Suppressor macrophage treated with lipopolysaccharide for 4 hours (primary cell): ENCODE measurements at regions not wholly inside any gene's neighbourhood (a gene's known extent, or its start where the extent isn't known, plus 50 kb on each side); places are given as distances from the start of the nearest gene placed in this dataset.

Source experiments
- DNase-seq: peaks from one replicate; pipeline ENCODE4 v3.0.0-alpha.2; 2020

DNA sequence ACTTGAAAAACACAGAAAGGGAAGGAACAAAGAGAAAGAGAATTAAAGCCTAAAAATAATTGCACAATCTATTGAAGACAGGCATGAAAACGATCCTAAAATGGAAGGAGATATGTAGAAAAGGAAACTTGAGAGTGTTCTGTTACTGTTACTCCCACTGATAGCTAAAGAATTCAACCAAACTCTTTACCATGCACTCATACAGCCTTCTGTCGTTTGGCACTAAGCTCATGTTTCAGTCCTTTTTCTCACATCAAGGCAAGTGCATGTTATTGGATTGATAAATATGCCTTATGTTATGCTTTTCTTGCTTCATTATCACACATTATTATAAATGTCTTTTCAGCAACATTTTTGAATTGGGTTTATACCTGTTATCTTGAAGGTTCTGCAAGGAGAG, 696.5 kb downstream of the EFNA5 start:
- DNase-seq, result no peak

DNA sequence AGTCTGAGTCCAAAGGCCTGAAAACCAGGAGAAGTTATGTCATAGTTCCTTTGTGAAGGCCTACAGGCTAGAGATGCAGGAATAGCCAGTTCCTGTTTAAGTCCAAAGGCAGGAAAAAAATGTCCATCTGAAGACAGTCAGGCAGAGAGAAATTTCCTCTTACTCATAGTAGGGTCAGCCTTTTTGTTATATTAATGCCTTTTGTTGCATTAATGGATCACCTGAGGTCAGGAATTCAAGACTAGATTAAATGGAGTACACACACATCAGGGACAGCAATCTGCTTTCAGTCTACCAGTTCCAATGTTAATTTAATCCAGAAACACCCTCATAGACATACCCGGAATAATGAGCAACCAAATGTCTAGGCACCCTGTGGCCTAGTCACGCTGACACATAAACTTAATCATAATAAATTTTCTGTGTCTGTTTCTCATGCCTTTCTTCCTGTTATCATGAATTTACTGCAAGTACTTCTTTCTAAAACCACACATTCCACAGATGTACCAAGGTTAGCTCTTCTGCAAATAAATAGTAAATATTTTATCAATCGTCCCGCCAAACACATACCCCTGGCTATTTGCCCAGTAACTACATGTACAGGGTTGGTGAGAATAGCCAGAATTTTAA, 703.9 kb downstream of the EFNA5 start:
- DNase-seq, result no peak

GRCh38 chr5:106964132-106964531, 706.6 kb downstream of the EFNA5 start:
- DNase-seq, result no peak

- DNase-seq, result no peak
Measured at GRCh38 chr5:106963630-106964029, 707.1 kb downstream of the EFNA5 start.

DNA sequence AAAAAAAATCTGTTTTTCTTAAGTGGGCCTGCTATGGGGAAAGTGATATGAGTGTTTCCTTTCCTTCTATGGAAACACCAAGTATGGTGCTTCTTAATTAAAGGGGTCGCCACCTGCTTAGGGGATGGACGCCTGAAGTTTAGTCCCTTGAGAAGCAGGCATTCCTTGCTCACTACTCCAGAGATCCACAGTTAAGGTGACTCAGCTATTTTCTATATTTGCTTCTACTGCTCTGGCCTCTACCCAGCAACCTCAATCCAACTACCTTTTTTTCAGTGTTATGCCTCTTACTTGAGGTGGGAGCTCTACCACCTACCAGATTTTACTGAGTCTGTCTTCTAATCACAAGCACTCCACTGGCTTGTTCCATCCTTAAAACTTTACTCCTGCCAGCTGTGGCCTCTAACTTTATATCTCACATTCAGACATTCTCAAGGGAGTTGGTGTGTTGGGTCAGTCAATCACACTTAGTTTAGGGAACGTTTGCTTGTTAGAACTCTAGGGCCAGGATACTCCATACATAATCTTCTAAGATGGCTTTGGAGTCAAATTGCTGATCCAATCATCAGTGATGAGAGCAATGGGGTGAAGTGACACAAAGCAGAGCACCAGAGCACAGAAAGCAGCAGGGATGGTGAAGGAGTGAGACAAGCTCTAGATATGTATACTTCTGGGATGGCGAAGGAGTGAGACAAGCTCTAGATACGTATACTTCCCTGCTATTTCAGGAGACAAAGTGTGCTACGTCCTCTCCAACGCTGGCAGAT, 708.1 kb downstream of the EFNA5 start:
- DNase-seq, result no peak

DNA sequence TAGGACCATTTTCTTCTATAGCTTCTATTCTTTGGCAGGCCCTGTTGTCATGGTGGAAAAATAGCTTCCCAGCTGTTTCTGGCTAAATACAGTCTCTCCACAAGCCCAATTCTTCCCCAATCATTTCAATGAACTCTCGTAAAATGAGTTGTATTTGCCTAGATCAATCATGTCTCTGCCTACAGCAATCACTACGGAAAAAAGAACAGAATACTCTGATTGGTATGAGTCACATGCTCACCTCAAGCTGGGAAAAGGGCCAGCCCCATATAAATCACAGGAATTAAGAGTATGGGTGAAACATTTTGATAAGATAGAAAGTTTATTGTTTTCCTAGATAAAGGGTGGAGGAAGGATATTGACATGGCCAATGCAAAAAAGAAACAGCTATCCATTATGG, 711.4 kb downstream of the EFNA5 start:
- no peak for DNase-seq

GRCh38 chr5:106957336-106957735, 713.4 kb downstream of the EFNA5 start:
- DNase-seq, result no peak

DNA sequence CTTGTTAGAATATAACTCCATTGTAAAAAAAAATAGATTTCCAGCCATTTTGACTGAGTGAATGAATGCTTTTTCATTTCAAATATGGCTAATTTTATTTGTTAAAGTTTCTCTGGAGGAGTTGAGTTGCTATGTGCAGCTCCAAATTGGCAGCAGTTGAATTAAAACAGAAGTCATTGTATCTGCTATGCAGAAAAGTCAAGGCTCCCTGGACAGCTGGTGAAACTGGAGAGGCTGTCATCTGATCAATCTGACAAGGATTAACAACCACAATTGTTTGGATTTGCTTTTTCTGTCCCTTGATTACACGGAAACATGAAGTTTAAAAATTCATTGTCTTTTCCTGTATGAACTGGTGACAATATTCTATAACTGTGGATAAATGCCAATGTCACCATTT, 713.9 kb downstream of the EFNA5 start:
- no peak for DNase-seq

DNA sequence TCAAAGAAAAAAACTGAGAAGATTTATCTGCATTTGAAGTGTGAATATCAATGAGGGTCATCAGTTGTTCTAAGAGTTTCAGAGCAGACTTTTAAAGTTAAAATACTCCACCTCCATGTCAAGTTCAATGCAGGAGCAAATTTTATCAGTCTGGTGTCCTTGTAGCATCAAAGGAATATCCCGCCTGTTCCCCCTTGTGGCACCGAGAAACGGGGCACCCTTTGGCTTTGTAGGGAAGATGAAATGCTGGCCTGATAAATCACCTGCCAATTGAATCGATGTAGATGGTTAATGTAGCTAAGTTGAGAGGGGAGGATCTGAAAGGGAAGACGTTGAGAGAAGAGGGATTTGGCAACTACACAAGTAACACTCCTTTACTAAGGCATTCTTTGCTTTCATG, 714.5 kb downstream of the EFNA5 start:
- DNase-seq, result no peak

DNA sequence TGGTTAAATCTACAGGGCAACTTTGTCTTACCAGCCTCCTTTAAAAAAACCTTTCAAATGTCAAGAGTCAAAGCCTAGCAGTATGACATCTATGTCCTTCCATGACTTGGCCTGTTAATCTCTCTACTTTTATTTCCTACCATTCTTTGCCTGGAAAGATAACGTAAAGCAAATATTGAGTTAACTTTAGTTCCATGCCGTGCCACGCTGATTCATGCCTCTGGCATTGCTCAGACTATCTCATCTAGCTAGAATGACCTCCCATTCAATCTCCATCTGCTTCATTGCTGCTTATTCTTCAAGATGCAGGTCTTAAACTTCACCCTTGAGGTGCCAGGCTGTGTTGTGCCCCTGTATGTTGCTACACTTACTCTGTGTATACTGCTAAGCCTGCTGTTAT, 729.8 kb downstream of the EFNA5 start:
- no peak for DNase-seq

DNA sequence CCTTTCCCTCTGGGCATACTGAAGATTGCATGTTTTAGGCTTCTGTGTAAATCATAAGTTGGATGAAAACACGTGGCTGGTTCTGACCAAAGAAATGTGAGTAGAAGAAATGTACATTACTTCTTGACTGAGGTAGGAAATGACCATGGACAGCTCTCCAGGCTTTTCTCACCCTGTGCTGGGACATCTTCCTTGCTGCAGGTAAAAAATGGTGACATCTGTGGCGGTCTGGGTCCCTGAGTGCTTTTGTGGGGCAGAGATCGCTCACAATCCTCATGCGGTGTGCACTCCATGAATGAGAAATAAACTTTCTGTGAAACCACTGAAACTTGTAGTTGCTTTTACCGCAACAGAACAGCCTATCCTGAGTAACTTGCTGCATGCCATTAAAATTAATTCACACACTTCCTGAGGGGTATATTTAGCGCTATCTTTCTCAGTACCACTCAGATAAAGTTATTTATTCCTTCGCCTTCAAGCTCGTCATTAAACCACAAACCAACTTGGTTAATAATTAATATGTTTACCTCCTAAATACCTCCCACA, 730.4 kb downstream of the EFNA5 start:
- DNase-seq, result no peak

DNA sequence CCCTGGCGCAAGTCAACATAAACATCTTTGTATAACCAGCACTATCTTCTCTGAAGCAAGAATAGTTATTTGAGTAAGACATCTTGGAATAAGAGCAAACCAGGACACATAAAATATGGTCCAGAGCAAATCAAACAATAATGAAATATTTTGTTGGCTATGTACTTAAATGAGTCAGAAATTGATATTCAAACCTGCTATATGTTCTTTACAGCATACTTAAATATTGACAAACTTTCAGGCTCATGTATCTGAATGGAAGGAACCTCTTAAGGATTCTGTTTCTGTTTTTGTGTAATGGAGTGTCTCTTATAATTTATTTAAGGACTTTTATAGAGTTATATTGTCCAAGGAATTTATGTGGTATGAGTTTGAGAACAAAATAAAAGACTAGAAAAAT, 747.3 kb downstream of the EFNA5 start:
- DNase-seq, result no peak

GRCh38 chr5:106921567-106921966, 749.2 kb downstream of the EFNA5 start:
- no peak for DNase-seq

DNA sequence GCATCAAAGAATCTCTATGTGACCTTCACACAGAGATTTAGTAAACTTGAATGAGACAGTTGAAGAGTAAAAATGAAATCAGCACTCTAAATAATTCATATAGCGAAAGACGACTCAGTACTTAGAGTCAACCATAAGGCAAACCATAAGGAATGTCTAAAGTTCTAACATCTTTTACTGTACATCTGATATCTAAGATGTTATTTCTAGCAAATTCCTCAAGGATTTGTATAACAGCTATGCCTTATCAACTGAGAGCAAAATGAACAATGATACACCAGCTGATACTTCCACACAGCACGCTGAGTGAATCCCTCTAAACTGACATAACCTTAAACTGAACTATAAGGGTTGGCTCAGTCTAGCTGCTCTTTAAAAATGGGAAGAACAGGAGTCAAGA, 760.3 kb downstream of the EFNA5 start:
- DNase-seq, result no peak

DNA sequence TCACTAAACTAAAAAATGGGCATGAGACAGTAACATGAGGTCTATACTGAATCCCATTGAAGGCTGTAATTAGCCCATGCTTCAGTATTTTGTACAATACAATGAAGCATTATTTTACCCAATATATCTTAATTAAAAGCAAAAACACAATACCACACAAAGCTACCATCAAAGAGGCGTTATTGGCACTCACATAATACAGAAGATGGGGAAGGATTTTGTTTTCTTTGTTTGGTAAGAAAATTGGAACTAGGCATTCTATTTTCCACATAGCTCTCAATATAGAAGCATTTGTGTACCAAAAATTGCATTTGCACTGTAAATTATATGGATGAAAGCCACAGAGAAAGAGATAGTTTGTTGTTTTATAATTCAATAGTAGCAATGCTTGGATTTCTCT, 761.0 kb downstream of the EFNA5 start:
- DNase-seq, result no peak

- DNase-seq, result no peak
Measured at GRCh38 chr5:106907979-106908378, 762.8 kb downstream of the EFNA5 start.

DNA sequence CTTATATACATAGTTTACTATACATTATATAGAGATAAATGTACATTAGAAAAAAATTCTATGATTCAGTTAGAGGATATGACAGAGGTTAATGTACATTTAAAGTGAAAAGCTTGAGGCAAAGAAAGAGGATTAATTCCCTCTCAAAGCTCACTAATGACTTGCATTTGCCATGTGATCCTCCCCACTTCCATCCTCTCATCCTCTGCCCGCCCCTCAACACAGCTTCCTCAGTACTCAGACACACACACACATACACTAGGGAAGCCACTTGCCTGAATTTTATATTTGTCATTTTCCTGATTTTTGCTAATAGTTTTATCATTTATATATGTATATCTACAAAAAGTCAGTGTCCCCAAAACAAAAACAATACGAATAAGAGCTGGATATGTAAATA, 764.5 kb downstream of the EFNA5 start:
- DNase-seq, result no peak

GRCh38 chr5:106894964-106895363, 775.8 kb downstream of the EFNA5 start:
- peak; percentile 87 for DNase-seq

- DNase-seq, result no peak
Measured at GRCh38 chr5:106882035-106882434, 788.7 kb downstream of the EFNA5 start.

DNA sequence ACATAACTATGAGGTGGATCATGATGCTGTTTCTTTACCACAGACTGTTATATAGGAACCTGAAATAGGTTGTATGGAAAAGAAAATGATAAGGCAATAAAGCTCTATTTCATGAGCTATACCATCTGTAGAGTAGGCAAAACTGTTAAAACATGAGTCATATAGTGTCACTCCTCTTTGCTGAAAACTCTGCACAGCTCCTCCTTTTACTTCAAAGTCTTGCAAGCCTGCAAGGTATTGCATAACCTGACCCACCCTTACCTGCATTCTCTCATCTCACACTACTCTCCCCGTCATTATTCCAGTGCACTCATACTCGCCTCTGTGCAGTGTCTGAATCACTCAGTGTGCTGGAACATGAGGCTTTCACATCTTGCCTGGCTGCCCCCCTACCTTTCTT, 790.1 kb downstream of the EFNA5 start:
- DNase-seq, result no peak

DNA sequence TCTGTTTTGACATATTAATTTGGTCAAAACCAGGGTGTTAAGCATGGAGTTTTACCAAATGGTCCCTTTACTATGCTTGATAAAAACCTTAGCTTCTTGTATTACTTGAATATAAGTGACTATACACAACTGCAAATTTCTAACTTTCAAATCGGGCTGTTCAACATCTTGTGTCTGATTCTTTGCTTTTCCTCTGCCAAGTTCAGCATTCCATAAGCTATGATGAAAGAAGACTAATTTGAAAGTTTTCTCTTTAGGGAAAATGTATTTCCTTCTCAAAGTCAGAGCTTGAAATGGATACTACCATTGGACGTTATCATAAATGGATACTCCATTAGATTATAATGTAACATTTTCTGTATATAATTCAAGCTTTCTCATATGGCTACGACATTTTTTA, 792.9 kb downstream of the EFNA5 start:
- no peak for DNase-seq

- peak; percentile 24 for DNase-seq
Measured at GRCh38 chr5:106876665-106877194, 794.0 kb downstream of the EFNA5 start.

DNA sequence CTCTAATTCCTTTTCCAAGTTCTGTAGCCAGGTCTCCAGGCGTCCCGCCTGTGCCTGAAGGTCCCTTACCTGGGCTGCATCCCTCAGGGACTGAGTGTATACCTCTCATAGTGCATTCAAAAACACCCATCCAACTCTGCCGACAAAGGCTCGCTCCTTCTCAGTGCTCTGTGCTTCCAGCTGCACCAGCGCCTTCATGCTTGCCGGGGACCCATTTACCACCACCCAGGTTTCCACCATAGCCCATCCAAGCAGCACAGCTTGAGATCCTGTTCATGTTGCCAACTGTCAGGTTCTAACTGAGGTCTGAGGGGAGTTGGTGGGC, 794.5 kb downstream of the EFNA5 start:
- no peak for DNase-seq

GRCh38 chr5:106875591-106876297, 795.0 kb downstream of the EFNA5 start:
- DNase-seq, result peak; percentile 61
